ENCODE measurements at regions not wholly inside any gene's neighbourhood (a gene's known extent, or its start where the extent isn't known, plus 50 kb on each side); places are given as distances from the start of the nearest gene placed in this dataset.

- DNase-seq (ENCODE audit: low spot score) = no peak
These were observed 72.0 kb downstream of the ALX1 start for GRCh38 chr12:85352016-85352415.

GRCh38 chr12:85356596-85357385 is 76.8 kb downstream of the ALX1 start:
- no peak for DNase-seq (ENCODE audit: low spot score)

- DNase-seq (ENCODE audit: low spot score) = no peak
These were observed 77.6 kb downstream of the ALX1 start for GRCh38 chr12:85357609-85358008.

- DNase-seq (ENCODE audit: low spot score) = no peak
These were observed 78.7 kb downstream of the ALX1 start for GRCh38 chr12:85358715-85359114.

GRCh38 chr12:85363382-85364190 is 83.6 kb downstream of the ALX1 start:
- DNase-seq (ENCODE audit: low spot score) = no peak

- DNase-seq (ENCODE audit: low spot score) = no peak
These were observed 87.9 kb downstream of the ALX1 start for GRCh38 chr12:85367936-85368335.

- no peak for DNase-seq (ENCODE audit: low spot score)
These were observed 89.5 kb downstream of the ALX1 start for GRCh38 chr12:85369365-85370154.

- no peak for DNase-seq (ENCODE audit: low spot score)
These were observed 93.0 kb downstream of the ALX1 start for GRCh38 chr12:85373045-85373444.

GRCh38 chr12:85374981-85375380 is 95.0 kb downstream of the ALX1 start:
- no peak for DNase-seq (ENCODE audit: low spot score)

GRCh38 chr12:85385406-85385805 is 105.4 kb downstream of the ALX1 start:
- no peak for DNase-seq (ENCODE audit: low spot score)

- DNase-seq (ENCODE audit: low spot score) = no peak
These were observed 110.2 kb downstream of the ALX1 start for GRCh38 chr12:85390266-85390665.

GRCh38 chr12:85392508-85392907 is 112.5 kb downstream of the ALX1 start:
- DNase-seq (ENCODE audit: low spot score) = no peak

GRCh38 chr12:85393606-85394005 is 113.6 kb downstream of the ALX1 start:
- DNase-seq (ENCODE audit: low spot score) = no peak

- DNase-seq (ENCODE audit: low spot score) = no peak
These were observed 114.0 kb downstream of the ALX1 start for GRCh38 chr12:85394065-85394464.

GRCh38 chr12:85394809-85395208 is 114.8 kb downstream of the ALX1 start:
- DNase-seq (ENCODE audit: low spot score) = no peak

- no peak for DNase-seq (ENCODE audit: low spot score)
These were observed 125.2 kb downstream of the ALX1 start for GRCh38 chr12:85405262-85405661.

GRCh38 chr12:85405781-85406522 is 125.9 kb downstream of the ALX1 start:
- no peak for DNase-seq (ENCODE audit: low spot score)

GRCh38 chr12:85413266-85413665 is 133.2 kb downstream of the ALX1 start:
- DNase-seq (ENCODE audit: low spot score) = no peak

- DNase-seq (ENCODE audit: low spot score) = no peak
These were observed 142.7 kb downstream of the ALX1 start for GRCh38 chr12:85422762-85423161.

- DNase-seq (ENCODE audit: low spot score) = no peak
These were observed 143.9 kb downstream of the ALX1 start for GRCh38 chr12:85423947-85424346.

GRCh38 chr12:85424581-85425348 is 144.7 kb downstream of the ALX1 start:
- DNase-seq (ENCODE audit: low spot score) = no peak
